Tibial artery (tissue), 4 donors: ENCODE measurements at regions not wholly inside any gene's neighbourhood (a gene's known extent, or its start where the extent isn't known, plus 50 kb on each side); places are given as distances from the start of the nearest gene placed in this dataset.

Experiments used
- DNase-seq, 2 donors: peaks; one replicate each; pipeline ENCODE4 v3.0.0-alpha.2; 2019
- H3K27ac ChIP-seq, 2 donors: fragments of 200-600 bp; sonication (generic) in 1 of 2; 1 replicate in 1 of 2; 2 replicates in 1 of 2; pipeline ENCODE4 v1.5.1; 2018 to 2019; ENCODE audit warnings: mild to moderate bottlenecking in 1 of 2
- H3K27me3 ChIP-seq, 2 donors: fragments of 200-600 bp; sonication (generic) in 1 of 2; one replicate each; pipeline versions ENCODE4 v1.5.1 to v1.6.0; 2016 to 2019
- H3K36me3 ChIP-seq, 3 donors: fragments of 200-600 bp; sonication (generic) in 2 of 3; one replicate each; pipeline ENCODE4 v1.5.1; 2016 to 2019; ENCODE audit warnings: mild to moderate bottlenecking in 2 of 3
- H3K4me1 ChIP-seq, 4 donors: fragments of 200-600 bp; sonication (generic) in 2 of 4; 1 replicate in 3 of 4; 2 replicates in 1 of 4; pipeline ENCODE4 v1.5.1; 2016 to 2019
- H3K4me3 ChIP-seq, 2 donors: fragments of 200-600 bp; sonication (generic) in 1 of 2; 1 replicate in 1 of 2; 2 replicates in 1 of 2; pipeline ENCODE4 v1.5.1; 2018 to 2019; ENCODE audit warnings: mild to moderate bottlenecking in 2 of 2
- H3K9me3 ChIP-seq, 3 donors: fragments of 200-600 bp; sonication (generic) in 1 of 3; one replicate each; pipeline ENCODE4 v1.5.1; 2016 to 2019
- CTCF ChIP-seq, 2 experiments: fragments of 200-600 bp in 1 of 2; fragments of 450-650 bp in 1 of 2; IDR thresholded peaks; one replicate each; pipeline ENCODE4 v1.5.1; 2017 to 2019; ENCODE audit warnings: antibody characterized with exemption in 2 of 2, mild to moderate bottlenecking in 1 of 2, moderate library complexity in 1 of 2
- intact Hi-C: fragments of 100-400 bp; cut with DNase I; formaldehyde crosslinking; loops from one replicate; pipeline ENCODE4 v1.15.0; 2023; ENCODE audit warnings: low total_unique reads

- H3K27ac ChIP-seq = peak overlapping the region; percentile 81 to 82
- TF ChIP-seq CTCF (IDR thresholded peaks at IDR 0.05) = no peak
These were observed 304.4 kb upstream of the C2CD4B start for GRCh38 chr15:62469478-62469873.

DNA sequence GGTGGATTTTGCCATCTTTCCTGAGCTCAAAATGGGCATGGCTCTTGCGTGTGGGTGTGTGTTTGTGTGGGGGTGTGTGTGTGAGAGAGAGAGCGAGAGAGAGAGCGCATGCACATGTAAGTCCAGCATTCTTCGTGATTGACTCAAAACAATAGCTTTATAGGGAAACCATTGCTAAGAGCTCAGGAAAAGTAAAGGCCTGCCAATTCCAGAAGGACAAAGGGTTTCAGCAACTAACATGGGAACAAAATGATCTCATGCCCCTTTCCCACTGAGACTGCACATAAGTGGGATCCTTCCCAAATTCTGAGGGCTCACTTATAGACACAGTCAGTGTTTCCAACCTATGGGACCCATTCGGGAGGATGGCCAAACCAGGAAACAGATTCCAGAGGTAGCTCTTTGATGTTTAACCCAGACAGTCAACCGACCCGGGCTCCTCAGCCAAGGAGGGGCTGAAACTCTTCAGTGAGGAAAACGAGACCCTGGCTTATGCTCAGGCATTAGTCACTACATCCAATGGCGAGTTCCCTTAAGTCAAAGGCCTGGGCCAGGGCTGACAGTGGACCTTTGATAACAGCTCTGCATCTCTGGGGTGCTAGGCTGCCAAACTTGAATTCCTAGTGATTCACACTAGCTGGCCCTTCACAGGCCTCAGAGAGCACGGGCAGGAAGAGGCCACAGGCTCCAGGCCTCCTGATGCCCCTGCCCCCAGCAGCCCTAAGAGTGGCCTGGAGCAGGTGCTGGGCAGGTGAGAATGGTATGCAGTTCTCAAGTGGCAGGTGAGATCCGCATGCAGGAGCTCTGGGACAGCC, 305.0 kb upstream of the C2CD4B start:
- peak; percentile 80 to 82 for DNase-seq
- no peak for TF ChIP-seq CTCF (IDR thresholded peaks at IDR 0.05)
- Histone ChIP-seq H3K4me1 (peaks cover 0 to 94% (median 51%) of the 10 kb centered on the region in 4 donors), H3K27ac (peak overlapping the region; percentile 81 to 82), H3K36me3 (no peaks in the 10 kb centered on the region), H3K4me3 (no peak overlapping the region), H3K9me3 (no peaks in the 10 kb centered on the region), H3K27me3 (no peaks in the 10 kb centered on the region)
- intact Hi-C loops = no loop called here

More at GRCh38 chr15:62469478-62469873, 304.4 kb upstream of the C2CD4B start:
- H3K4me3 ChIP-seq = no peak overlapping the region
- no peaks in the 10 kb centered on the region for H3K9me3 ChIP-seq
- peak; percentile 46 to 73 for DNase-seq
- peaks cover 0 to 94% (median 48%) of the 10 kb centered on the region in 4 donors for H3K4me1 ChIP-seq
- intact Hi-C loops = no loop called here
- H3K36me3 ChIP-seq = no peaks in the 10 kb centered on the region
- H3K27me3 ChIP-seq = no peaks in the 10 kb centered on the region

DNA sequence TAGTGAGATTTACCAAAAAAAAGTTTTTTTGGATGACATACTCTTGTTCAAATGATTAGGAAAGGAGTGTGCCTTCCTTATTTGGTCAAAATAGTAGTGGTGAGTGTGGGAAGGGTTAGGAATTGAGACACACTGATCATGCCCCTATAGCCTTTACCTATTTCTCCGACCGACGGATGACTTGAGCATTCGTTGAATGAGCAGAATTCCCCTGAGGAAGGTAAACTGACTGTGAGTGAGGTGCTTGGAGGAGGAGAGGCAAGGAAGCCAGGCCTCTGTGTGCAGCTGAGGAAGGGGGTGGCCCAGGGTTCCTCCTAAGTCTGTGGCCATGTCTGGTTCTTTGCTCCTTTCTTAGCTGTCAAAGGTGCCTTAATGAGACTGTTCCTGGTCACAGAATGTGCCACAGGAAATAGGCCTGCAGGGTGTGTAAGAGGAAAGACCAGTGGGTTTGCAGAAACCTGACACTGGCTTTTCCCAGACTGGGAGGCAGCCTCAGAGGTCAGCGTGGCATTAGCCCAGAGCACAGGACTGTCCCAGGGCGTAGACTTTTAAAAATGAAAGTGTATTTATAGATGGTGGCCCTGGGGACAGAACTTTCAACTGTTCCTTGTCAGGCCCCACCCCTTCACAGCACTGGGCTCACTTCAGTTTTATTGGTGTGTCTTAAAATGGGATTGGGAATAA, 307.7 kb upstream of the C2CD4B start:
- DNase-seq = peak in 1 of 2 donors; percentile 76
- Histone ChIP-seq H3K27ac (peak overlapping the region; percentile 81 to 82), H3K36me3 (no peaks in the 10 kb centered on the region), H3K27me3 (no peaks in the 10 kb centered on the region), H3K4me1 (peaks cover 0 to 85% (median 60%) of the 10 kb centered on the region in 4 donors), H3K4me3 (no peak overlapping the region), H3K9me3 (no peaks in the 10 kb centered on the region)
- no peak for TF ChIP-seq CTCF (IDR thresholded peaks at IDR 0.05)
- intact Hi-C loops = no loop called here

GRCh38 chr15:62474021-62474770, 309.1 kb upstream of the C2CD4B start:
- Histone ChIP-seq H3K36me3 (no peaks in the 10 kb centered on the region), H3K27me3 (no peaks in the 10 kb centered on the region), H3K4me3 (no peak overlapping the region), H3K9me3 (no peaks in the 10 kb centered on the region), H3K27ac (peak overlapping the region; percentile 81 to 82), H3K4me1 (peaks cover 0 to 74% (median 55%) of the 10 kb centered on the region in 4 donors)
- no peak for TF ChIP-seq CTCF (IDR thresholded peaks at IDR 0.05)
- DNase-seq = no peak
- intact Hi-C loops = no loop called here

GRCh38 chr15:62474771-62475124, 309.7 kb upstream of the C2CD4B start:
- Histone ChIP-seq H3K27me3 (no peaks in the 10 kb centered on the region), H3K9me3 (no peaks in the 10 kb centered on the region), H3K27ac (peak overlapping the region; percentile 81 to 82), H3K36me3 (no peaks in the 10 kb centered on the region), H3K4me3 (no peak overlapping the region), H3K4me1 (peaks cover 0 to 69% (median 51%) of the 10 kb centered on the region in 4 donors)
- intact Hi-C loops = no loop called here
- DNase-seq = no peak
- no peak for TF ChIP-seq CTCF (IDR thresholded peaks at IDR 0.05)
